Activated naive CD8-positive, alpha-beta T cell treated with anti-CD3 and anti-CD28 coated beads for 36 hours (primary cell): ENCODE measurements at regions not wholly inside any gene's neighbourhood (a gene's known extent, or its start where the extent isn't known, plus 50 kb on each side); places are given as distances from the start of the nearest gene placed in this dataset.

ENCODE experiments used
- DNase-seq: peaks from one replicate; pipeline ENCODE4 v3.0.0; 2021
- H3K27ac Mint-ChIP-seq: one replicate; pipeline ENCODE4 v1.8.0; 2022; ENCODE audit warnings: mild to moderate bottlenecking, moderate library complexity, mixed read lengths
- H3K27me3 Mint-ChIP-seq: one replicate; pipeline ENCODE4 v1.8.0; 2022; ENCODE audit warnings: mild to moderate bottlenecking, mixed read lengths
- H3K36me3 Mint-ChIP-seq: one replicate; pipeline ENCODE4 v1.8.0; 2021; ENCODE audit warnings: mild to moderate bottlenecking, mixed read lengths
- H3K4me1 Mint-ChIP-seq: one replicate; pipeline ENCODE4 v1.8.0; 2021; ENCODE audit warnings: mixed read lengths
- H3K4me3 Mint-ChIP-seq: one replicate; pipeline ENCODE4 v1.8.0; 2022; ENCODE audit warnings: mild to moderate bottlenecking, moderate library complexity, mixed read lengths
- H3K9me3 Mint-ChIP-seq: one replicate; pipeline ENCODE4 v1.8.0; 2022; ENCODE audit warnings: mixed read lengths

DNA sequence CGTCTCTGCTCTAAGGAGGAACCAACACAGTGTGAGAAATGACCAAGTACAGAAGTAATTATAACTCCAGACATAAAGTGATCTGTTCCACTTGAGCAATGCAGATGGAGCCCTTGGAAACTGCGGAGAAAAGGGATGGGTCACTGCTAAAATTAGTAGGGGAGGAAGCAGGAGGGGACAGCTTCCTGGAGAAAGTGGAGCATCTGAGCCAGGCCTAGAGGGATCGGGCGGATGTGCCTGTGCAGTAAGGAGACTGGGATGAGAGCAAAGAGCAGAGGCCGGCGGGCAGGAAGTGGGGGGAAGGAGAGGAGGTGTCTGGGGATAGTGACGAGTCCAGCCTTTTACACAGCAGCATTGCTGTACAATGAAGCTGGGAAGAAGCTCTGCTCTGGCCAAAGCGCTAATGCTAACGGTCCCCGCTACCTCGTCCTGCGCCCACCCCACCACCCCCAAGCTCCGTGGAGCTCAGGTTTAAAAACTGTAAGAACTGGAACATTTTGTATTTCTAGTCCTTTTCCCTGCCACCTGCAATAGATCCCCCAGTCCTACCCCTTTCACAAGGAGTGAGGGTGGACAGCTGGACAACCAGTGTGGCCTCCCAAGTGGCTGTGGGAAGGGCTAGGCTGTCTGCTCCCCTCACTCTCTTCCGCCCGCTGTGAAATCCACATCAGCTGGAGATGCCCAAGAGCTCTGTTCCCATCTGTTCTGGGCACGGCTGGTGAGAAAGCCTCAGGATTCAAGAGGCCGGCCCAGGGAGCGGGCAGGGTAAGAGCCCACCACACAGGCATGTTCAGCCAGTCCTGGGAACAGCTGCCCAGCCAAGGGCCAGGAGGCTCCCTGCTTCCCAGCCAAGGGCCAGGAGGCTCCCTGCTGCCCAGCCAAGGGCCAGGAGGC is 53.0 kb upstream of the HES1 start:
- no peak for DNase-seq
- Mint-ChIP-seq H3K36me3 (no peaks in the 10 kb centered on the region), H3K4me1 (peaks cover 4% of the 10 kb centered on the region), H3K9me3 (no peaks in the 10 kb centered on the region), H3K27me3 (peaks cover 23% of the 10 kb centered on the region), H3K4me3 (peak overlapping the region; percentile 26), H3K27ac (no peak overlapping the region)

DNA sequence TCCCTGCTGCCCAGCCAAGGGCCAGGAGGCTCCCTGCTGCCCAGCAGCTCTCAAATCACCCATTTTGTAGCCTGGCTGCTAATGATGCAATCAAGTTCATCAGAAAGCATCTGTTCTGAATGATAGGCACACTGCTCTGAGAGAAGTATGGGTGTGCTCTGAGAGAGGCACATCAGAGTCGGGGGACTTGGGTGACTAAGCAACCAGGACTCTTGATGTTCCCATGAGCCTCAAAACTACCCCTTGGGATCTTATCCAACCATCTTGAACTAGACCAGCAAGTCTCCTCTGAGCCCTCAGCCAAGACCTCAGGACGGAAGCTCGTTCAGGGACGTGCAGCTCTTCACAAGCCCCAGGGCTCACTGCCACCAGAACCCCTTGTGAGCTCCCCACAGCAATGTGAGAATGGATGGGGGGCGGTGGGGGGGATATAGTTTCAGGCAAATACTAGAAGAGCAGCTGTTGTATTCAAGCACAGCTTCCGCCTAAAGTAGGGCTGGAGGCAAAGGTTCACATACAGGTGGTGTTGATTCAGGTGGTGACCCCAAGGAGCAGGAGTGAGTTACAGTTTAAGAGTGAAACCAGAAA is 52.2 kb upstream of the HES1 start:
- no peaks in the 10 kb centered on the region for H3K36me3 Mint-ChIP-seq
- peaks cover 19% of the 10 kb centered on the region for H3K27me3 Mint-ChIP-seq
- H3K4me1 Mint-ChIP-seq: peaks cover 4% of the 10 kb centered on the region
- no peaks in the 10 kb centered on the region for H3K9me3 Mint-ChIP-seq
- H3K27ac Mint-ChIP-seq: no peak overlapping the region
- DNase-seq: no peak
- no peak overlapping the region for H3K4me3 Mint-ChIP-seq

DNA sequence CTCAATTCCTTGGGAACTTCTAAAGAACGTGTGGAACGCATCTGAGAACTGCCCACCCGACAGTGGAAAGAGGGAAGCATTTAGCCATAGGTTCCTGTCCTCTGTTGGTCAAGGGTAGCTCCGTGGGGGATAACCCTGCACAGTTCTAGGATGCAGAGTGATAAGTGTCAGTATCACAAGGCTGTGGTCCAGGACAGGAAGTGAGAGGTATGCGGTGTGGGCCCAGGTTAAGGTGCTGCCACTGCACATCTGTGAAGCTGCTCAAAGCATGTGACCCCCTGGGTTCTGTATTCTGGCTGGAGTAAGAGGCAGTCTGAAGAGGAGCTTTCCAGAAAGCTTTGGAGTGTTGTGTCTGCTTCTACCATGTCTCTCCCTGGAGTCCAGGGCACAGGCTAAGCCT is 51.7 kb upstream of the HES1 start:
- no peak overlapping the region for H3K27ac Mint-ChIP-seq
- no peak overlapping the region for H3K4me3 Mint-ChIP-seq
- peaks cover 18% of the 10 kb centered on the region for H3K27me3 Mint-ChIP-seq
- DNase-seq: no peak
- no peaks in the 10 kb centered on the region for H3K36me3 Mint-ChIP-seq
- H3K4me1 Mint-ChIP-seq: peaks cover 6% of the 10 kb centered on the region
- no peaks in the 10 kb centered on the region for H3K9me3 Mint-ChIP-seq
